Loucy (cell line): ENCODE measurements at regions not wholly inside any gene's neighbourhood (a gene's known extent, or its start where the extent isn't known, plus 50 kb on each side); places are given as distances from the start of the nearest gene placed in this dataset.

Experiments
- CTCF ChIP-seq: fragments of 200-600 bp; sonication (generic); conservative IDR thresholded peaks from 2 replicates; pipeline ENCODE4 v1.5.1; 2014; ENCODE audit warnings: mild to moderate bottlenecking, antibody characterized with exemption, low read length
- EZH2phosphoT487 ChIP-seq: fragments of 200-600 bp; IDR thresholded peaks from 2 replicates; pipeline ENCODE4 v1.6.1; 2018; ENCODE audit warnings: antibody characterized with exemption, mild to moderate bottlenecking, moderate library complexity, borderline replicate concordance

GRCh38 chr5:58300346-58300895 is 159.5 kb downstream of the PLK2 start:
- no peak for TF ChIP-seq CTCF
- TF ChIP-seq EZH2phosphoT487 = no peak
